NCI-H2107 treated with DMSO at 0.1 percent for 48 hours (cell line): ENCODE measurements at regions not wholly inside any gene's neighbourhood (a gene's known extent, or its start where the extent isn't known, plus 50 kb on each side); places are given as distances from the start of the nearest gene placed in this dataset.
"Not testable (repeated sequence)": the region's sequence is repeated elsewhere in the genome, so short reads cannot be mapped to it uniquely, and the experiment has no call there.

Source experiments
- DNase-seq: peaks from one replicate; lab custom pipeline; 2025; ENCODE audit not compliant: unreplicated experiment; lab: John Stamatoyannopoulos, UW

DNA sequence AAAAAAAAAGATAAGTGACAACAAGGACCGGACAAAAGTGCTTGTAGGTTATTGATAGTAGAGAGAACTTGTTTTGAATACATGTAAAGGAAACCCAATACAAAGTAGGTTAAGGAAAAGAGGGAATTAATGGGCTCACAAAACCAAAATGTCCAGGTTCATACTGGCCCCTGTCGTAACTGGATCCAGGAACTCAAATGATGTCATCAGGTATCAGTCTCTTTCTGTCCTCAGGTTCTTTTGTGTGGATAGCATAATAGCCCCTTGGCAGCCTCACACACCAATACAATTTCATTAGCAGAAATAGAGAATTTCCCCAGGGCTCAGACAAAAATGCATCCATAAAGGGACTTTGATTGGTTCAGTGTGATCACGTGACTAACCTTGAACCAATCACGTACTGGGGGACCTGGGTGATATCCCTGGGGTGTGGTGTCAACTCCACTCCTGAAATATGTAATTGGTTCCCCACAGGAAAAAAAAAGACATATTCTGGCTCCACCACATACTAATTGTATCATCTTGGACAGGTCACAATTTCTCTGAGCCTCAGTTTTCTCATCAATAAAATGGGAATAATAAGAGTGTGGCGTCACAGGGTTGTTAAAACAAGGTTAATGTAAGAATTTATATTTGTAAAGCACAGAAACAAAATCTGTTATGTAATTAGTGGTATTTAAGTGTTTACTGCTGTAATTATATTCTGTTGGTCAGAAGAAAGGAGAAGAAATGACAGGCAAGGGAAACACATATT lies 174.8 kb downstream of the PDGFRA start:
- no peak for DNase-seq

DNA sequence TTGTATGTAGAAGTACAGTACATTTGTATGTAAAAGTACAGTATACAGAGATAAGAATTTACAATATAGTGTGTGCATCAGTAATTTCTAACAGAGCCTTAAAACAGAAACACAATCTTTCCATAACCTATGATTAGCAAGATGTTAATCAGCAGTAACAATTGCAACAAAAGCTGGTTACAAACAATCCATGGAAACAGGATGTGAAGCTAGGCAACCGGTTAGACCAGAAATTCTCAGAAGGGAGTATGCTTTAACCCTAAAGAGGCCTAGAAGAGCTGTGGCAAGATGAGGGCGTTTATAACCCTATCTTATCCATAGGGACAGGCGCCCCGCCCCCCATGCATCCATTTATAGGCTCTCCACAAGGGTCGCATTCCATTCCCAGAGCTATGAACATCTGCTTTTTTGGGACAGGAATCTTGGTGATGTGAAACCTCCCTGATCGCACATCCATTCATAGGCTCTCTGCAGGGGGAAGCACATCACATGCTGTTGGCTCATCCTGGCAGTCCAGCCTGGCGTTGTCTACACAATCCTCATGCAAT lies 180.3 kb downstream of the PDGFRA start:
- not testable (repeated sequence) for DNase-seq

DNA sequence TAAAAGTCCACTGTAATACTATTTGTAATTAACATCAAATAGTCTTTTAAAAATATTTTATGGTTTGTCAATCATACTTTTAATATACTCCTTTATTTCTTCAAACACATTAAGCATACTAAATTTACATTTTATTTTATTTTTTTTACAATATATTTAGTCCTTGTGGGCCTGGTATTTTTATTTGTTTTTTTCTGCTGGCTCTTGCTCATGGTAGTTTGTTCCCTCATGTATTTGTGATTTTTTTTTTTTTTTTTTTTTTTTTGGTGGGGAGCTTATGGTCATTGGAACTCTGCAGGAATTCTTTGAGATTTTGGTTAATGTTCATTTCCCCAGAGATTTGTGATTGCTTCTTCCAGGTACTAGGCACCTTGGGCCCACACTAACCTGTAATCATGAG lies 185.5 kb downstream of the PDGFRA start:
- DNase-seq = no peak

DNA sequence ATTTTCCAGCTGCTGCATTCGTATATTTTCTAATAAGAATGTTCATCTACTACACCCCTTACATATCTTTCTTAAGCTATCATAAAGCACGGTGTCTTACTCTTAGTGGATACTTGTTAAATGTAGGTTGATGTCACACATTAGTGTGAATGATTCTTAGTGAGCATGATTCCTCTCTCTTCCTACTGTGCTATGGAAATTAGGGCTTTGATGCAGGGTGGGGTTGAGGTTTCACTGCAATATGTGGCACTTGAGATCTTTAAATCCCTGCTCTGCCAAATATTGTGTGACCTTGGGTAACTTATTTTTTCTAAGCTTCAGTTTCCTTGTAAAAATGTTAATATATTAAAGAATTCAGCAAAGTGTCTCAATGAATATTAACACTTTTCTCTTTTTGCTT lies 188.4 kb downstream of the PDGFRA start:
- DNase-seq = no peak

DNA sequence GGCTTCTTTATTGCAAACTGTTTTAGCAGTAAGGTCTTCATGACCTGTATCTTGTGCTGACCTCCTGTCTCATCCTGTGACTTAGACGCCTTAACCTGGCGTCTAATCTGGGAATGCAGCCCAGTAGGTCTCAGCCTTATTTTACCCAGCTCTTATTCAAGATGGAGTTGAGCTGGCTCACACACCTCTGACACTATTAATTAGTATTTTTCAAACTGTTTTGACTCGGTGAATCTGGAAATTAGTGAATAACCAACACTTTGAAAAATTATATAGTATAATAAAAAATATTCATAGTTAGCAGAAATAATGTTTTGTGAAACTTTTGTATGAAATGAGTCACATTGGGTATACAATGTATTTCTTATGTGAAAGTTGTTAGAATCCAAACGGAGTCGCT lies 189.4 kb downstream of the PDGFRA start:
- no peak for DNase-seq

DNA sequence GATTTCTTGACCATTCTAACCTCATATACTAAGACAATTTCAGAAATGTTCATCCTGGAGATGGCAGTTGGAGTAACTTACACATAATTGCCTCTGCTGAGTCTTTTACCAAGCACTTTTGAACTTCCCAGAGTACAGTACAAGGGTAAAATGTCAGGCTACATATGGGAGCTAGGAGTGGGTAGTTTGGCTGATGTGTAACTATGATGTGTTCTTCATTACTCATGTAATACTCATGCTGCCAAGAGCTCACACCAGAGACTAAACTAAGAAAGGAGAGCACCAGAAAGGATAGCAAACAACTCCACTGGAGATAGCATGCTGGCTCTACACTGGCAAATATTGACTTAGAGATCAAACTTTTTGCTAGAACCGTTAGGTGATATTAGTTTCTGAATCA lies 194.0 kb downstream of the PDGFRA start:
- no peak for DNase-seq

DNA sequence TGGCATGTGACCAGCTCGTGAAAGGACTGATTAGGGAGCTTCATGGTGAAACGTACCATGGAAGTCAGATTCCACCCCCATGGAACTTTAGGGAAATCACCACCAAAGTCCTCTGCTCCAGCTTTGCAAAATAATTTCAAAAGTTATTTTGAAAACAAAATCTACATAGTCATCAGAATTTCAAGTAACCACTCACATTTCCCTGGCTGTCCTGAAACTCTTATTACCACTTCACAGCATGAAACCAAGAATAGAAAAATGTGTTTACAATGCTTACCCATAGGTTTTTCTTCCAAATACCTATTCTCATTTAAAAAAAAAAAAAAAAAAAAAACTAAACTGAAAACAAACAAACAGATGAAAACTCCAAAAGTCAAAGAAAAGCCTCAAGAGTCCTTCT lies 198.7 kb downstream of the PDGFRA start:
- no peak for DNase-seq

- no peak for DNase-seq
These were observed 199.8 kb downstream of the PDGFRA start for GRCh38 chr4:54428940-54429339.

- no peak for DNase-seq
These were observed 204.6 kb downstream of the PDGFRA start for GRCh38 chr4:54433686-54434085.

- DNase-seq = no peak
These were observed 210.7 kb downstream of the PDGFRA start for GRCh38 chr4:54439831-54440243.

DNA sequence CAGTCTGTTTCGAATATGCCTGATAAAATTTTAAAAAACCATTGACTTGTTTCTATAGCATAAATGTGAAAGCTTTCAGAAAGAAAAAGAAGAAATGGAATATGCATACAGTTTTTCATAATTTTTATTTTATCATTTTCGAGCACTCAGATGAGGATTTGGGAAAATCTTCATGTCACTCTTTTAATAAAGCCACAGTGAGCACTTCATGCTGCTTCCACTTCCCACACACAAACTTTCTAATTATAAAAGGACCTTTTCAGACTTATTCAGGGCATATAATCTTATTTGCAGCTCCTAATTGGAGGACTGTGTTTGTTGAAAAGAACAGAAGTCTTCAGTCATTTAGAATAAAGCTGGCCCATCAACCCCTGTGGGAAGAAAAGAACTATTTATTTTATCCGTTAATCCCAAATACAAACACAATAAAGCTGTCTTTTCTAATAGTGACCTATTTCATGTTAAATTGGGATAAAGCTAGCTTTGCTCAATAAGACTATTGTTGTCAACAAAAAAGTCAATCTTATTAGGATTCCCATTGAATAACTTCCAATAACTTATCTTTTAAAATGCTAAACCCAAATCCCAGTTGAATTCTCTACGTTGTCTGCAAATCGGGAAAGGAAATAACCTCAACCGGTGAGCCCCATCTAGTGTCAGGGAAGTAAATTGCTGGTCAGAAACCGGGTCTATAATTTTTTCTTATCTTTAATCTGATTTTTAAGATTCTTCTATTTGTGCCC lies 211.5 kb downstream of the PDGFRA start:
- no peak for DNase-seq

GRCh38 chr4:54445866-54446265 lies 211.9 kb upstream of the KIT start:
- DNase-seq = no peak

GRCh38 chr4:54446581-54446980 lies 211.2 kb upstream of the KIT start:
- no peak for DNase-seq

DNA sequence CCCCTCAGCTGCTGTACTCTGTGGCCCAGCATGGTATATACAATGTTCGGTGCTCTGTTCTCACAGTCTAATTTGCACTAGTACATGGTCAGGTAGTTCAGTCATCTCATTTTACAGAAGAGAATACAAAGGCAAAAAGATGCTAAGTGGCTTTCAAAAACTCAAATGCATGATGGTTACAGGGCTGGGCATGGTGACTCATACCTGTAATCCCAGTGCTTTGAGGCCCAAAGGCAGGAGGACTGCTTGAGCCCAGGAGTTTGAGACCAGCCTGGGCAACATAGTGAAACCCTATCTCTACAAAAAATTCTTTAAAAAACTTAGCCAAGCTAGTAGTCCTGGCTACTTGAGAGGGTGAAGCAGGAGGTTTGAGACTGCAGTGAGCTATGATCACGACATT lies 210.5 kb upstream of the KIT start:
- no peak for DNase-seq

- no peak for DNase-seq
These were observed 207.8 kb upstream of the KIT start for GRCh38 chr4:54449999-54450398.

DNA sequence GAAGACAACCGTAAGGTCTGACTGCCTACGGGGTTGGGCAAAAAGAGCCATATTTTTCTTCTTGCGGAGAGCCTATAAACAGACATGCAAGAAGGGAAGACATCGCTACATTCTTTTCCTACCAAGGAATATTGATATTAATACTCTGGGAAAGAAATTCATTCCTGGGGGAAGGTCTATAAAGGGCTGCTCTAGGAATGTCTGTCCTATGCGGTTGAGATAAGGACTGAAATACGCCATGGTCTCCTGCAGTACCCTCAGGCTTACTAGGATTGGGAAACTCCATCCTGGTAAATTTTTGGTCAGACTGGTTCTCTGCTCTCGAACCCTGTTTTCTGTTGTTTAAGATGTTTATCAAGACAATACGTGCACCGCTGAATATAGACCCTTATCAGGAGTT lies 190.8 kb upstream of the KIT start:
- not testable (repeated sequence) for DNase-seq

- no peak for DNase-seq
These were observed 184.6 kb upstream of the KIT start for GRCh38 chr4:54473077-54473545.

GRCh38 chr4:54473798-54474197 lies 184.0 kb upstream of the KIT start:
- DNase-seq = no peak

DNA sequence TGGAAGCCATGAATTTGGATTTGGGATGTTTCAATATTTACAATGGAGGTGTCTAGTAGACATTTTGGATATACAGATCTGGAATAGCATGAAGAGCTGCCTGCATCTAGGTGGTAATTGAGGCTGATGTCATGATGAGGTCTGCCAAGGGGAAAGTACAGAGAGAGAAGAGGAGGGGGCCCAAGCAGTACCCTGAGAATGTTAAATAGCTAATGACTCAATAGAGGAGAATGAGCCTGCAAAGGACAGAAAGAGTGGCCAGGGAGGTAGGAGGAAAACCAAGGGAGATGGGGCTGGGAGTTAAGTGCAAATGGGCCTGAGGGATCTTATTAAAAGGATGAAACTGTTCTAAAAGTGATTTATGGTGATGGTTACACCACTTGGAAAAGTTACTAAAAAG lies 182.2 kb upstream of the KIT start:
- no peak for DNase-seq

- DNase-seq = no peak
These were observed 175.1 kb upstream of the KIT start for GRCh38 chr4:54482529-54483200.

DNA sequence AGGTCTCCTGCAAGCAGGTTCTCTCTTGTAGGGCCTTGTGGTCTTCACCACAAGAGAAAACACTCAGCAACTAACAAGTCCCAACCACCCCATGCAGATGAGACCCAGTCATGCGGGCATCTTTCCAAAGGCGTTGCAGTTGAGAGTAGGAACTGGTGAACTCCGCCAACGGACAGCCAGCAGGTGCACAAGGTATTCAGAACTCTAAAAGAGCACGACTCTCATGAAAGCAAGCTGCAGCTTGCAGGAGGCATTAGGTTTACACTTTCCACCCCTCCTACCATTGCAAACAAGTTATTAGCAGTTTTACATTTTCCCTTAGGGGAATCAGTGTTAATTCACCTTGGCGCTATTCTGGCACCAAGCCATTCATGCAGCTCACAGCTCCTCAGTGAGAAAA lies 173.4 kb upstream of the KIT start:
- DNase-seq = peak; percentile 95

GRCh38 chr4:54487491-54487890 lies 170.3 kb upstream of the KIT start:
- DNase-seq = no peak
